HG03066 (cell line): ENCODE measurements at regions not wholly inside any gene's neighbourhood (a gene's known extent, or its start where the extent isn't known, plus 50 kb on each side); places are given as distances from the start of the nearest gene placed in this dataset.

ENCODE experiments used
- ATAC-seq: cut with Tn5 transposase; IDR thresholded peaks from one replicate; pipeline ENCODE4 v1.9.1; 2021; ENCODE audit warnings: low read depth; ENCODE audit not compliant: unreplicated experiment

- ATAC-seq: no peak
These were observed 354.3 kb downstream of the C16orf95 start for GRCh38 chr16:86962913-86963312.

- no peak for ATAC-seq
These were observed 353.3 kb downstream of the C16orf95 start for GRCh38 chr16:86963600-86964575.

- ATAC-seq: no peak
These were observed 352.4 kb downstream of the C16orf95 start for GRCh38 chr16:86964796-86965241.

GRCh38 chr16:86965331-86965730 is 351.9 kb downstream of the C16orf95 start:
- no peak for ATAC-seq

- no peak for ATAC-seq
These were observed 351.2 kb downstream of the C16orf95 start for GRCh38 chr16:86965840-86966550.

GRCh38 chr16:86966777-86967176 is 350.4 kb downstream of the C16orf95 start:
- no peak for ATAC-seq

- no peak for ATAC-seq
These were observed 348.3 kb downstream of the C16orf95 start for GRCh38 chr16:86968866-86969265.

- no peak for ATAC-seq
These were observed 347.5 kb downstream of the C16orf95 start for GRCh38 chr16:86969716-86970115.

GRCh38 chr16:86970279-86970678 is 346.9 kb downstream of the C16orf95 start:
- no peak for ATAC-seq

- no peak for ATAC-seq
These were observed 346.5 kb downstream of the C16orf95 start for GRCh38 chr16:86970726-86971125.

- ATAC-seq: no peak
These were observed 345.9 kb downstream of the C16orf95 start for GRCh38 chr16:86971251-86971650.

GRCh38 chr16:86974120-86974519 is 343.1 kb downstream of the C16orf95 start:
- ATAC-seq: no peak

GRCh38 chr16:86975445-86975844 is 341.7 kb downstream of the C16orf95 start:
- ATAC-seq: no peak

GRCh38 chr16:86977076-86977676 is 340.0 kb downstream of the C16orf95 start:
- ATAC-seq: no peak

- no peak for ATAC-seq
These were observed 338.7 kb downstream of the C16orf95 start for GRCh38 chr16:86978445-86979030.

- ATAC-seq: no peak
These were observed 338.1 kb downstream of the C16orf95 start for GRCh38 chr16:86979061-86979460.

GRCh38 chr16:86979984-86980553 is 337.1 kb downstream of the C16orf95 start:
- no peak for ATAC-seq

- no peak for ATAC-seq
These were observed 336.5 kb downstream of the C16orf95 start for GRCh38 chr16:86980644-86981043.

GRCh38 chr16:86982347-86982596 is 334.9 kb downstream of the C16orf95 start:
- ATAC-seq: no peak

- no peak for ATAC-seq
These were observed 334.3 kb downstream of the C16orf95 start for GRCh38 chr16:86982912-86983311.

- ATAC-seq: no peak
These were observed 333.6 kb downstream of the C16orf95 start for GRCh38 chr16:86983621-86984020.
